Stimulated activated CD4-positive, alpha-beta T cell treated with anti-CD3 and anti-CD28 coated beads, Interleukin-15, amount 100 ng/mL, for 48 hours (primary cell): ENCODE measurements at regions not wholly inside any gene's neighbourhood (a gene's known extent, or its start where the extent isn't known, plus 50 kb on each side); places are given as distances from the start of the nearest gene placed in this dataset.
A peak's percentile ranks its signal among the peaks of the same experiment; 100 is the strongest.
"Not testable (repeated sequence)": the region's sequence is repeated elsewhere in the genome, so short reads cannot be mapped to it uniquely, and the experiment has no call there.

ENCODE experiments used
- DNase-seq, 2 donors: peaks; one replicate each; pipeline ENCODE4 v3.0.0-alpha.2; 2020; ENCODE audit warnings: low read depth in 2 of 2

DNA sequence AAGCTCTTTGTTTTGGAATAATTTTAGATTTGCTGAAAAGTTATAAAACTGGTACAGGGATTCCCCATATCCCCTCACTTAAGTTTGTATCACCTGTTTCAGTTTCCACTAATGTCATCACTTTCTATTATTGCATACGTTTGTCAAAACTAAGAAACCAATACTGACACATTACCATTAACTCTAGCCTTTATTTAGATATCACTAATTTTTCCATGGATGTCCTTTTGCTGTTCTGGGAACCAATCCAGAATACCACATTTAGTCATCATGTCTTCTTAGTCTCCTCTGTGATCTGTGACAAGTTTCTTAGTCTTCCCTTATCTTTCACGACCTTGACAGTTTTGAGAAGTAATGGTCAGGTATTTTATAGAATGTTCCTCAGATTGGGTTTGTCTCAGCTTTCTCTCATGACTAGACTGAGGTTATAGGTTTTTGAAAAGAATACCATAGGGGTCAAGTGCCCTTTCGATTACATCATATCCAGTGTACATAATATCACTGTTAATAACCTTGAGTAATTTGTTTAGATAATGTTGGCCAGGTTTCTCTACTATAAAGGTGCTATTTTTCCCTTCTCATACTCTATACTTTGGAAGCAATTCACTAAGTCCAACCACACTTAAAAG lies 51.9 kb upstream of the NMUR2 start:
- no peak for DNase-seq

DNA sequence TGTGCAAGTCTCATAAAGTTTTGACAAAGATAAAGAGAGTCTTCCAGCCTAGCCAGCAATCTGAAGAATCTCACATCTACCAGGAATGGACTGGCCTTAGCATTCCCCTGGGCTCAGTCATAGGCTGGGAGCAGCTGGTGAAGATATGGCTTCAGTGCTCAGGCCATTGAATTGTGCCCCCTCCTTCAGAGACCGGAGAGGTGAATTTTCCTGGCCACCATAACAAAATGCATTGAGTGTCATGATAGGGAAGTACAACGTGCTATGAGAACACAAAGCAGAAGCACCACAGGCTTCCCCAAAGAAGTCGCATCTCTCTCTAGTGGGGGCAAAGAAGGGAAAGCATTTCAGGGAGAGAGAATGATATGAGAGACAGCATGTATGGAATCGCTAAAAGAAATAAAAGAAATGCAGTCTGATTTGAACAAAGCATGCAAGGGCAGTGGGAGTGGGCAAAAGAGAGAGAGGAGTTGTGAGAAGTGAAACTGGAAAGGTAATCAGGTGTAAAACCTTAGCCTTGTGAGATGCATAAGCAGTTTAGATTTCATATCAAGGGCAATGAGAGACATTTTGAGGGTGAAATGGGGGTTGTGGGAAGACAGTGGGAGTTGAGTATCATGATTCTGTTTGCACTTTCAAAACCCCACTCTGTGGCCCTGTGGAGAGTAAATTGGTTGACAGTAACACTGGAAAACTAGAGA lies 57.1 kb upstream of the NMUR2 start:
- no peak for DNase-seq

DNA sequence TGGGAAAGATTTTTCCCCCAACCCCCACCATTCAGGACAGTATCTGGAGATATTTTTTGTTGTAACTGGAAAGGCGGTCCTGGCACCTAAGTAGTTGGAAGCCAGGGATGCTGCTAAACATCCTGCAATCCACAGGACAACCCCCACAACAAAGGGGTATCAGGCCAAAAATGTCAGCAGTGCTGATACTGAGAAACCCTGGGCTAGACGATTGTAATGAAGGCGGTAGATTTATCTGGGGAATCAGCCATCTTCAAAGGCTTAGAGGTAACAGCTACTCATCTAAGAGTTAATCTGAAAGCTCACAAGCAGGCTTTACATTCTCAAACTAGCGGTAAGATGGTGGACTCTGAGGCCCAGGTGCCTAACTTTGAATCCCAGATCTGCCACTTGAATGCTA lies 59.0 kb upstream of the NMUR2 start:
- no peak for DNase-seq

DNA sequence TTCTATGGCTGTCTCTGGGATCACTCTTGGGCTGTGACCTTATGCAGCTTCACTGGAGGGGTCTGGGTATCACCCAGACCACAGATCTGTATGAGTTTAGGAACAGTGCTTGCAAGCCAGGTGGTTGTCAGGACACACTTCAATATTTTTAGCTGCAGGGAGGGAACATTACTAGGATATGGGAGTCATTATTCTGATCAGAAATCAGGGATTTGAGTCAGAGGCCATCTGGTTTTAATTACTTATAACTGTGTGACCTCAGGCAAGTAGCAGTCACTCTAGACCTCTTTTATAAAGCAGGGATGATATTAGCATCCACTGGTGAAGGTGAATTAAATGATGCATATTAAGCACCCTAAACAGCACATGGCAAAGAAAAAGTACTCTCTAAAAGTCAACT lies 60.1 kb upstream of the NMUR2 start:
- no peak for DNase-seq

DNA sequence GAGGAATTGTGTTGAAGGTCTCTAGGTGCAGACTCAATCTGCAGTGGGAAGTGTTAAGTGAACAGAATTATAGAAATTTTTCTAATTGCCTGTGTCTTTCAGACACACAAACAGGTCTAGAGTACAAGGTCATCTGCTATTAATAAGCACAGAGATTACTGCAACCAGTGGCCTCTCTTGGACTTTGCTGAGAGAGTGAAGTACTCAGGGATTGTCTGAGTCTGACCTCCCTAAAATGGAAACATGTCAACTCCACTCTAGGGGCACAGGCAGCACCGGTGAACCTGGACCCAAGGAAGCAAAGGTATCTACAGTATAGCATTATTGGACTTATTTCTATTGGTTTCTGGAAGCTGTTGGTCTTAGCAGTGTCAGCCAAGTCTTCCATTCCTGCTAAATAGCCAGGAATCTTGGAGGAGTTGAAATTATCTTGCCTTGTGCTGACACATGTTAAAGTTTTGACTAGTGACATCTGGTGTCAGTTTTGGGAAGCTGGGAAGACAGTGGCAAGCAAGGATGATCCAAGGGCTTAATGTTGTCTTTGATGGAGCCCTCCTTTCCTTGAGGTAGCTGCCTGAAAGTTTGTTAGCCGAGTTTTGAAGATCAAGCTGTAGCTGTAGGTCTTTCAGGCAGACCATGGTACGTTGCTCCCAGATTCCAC lies 61.1 kb upstream of the NMUR2 start:
- DNase-seq = no peak

DNA sequence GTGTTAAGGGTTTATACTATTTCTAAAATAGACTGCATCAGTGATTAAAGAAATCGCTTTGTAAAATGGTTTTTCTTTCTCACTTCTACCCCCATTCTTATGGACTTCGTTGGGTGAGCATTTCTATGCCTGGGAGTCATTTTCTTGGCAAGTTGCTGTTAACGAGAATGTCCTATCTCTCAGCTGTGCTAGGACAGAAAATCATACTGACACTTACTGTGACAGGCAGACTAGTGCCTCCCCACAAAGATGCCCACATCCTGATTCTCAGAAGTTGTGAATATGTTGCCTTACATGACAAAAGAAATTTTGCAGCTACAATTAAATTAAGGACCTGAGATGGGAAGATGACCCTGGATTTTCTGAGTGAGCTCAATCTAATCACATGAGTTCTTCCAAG lies 65.1 kb upstream of the NMUR2 start:
- DNase-seq = no peak

DNA sequence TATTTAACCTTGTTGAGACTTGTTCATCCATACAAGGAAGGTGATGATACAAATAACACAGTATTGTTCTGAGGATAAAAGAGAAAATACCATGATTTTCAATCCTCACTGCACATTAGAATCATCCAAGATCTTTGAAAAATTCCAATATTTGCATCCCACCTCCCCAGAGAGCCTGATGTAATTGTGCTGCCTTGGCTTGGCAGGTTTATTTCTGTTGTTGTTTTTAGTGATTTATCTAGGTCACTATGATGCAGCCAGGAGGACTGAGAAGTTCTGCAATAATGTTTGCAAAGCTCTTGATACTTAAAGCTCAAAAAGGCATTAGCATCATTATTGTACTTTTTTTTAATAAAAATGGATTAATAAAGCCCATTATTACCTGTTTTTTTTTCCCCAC lies 67.0 kb upstream of the NMUR2 start:
- no peak for DNase-seq

DNA sequence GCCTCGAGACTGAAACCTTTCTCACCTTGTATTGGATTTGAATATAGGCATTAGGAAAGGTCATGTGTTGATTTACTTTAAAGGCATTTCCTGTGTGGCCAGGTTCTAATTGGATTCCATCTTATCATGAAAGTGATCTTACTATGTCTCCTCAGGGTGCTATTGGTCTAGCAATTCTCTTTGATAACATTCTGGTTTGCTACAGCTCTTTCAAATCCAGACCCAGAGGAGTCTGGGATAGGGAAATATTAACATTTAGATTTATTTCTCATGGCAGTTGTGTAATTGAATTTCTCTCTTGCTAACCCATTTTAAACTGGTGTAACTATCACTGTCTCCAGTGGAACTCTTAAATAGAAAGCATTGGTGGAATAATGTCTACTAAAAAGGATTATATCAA lies 69.9 kb upstream of the NMUR2 start:
- no peak for DNase-seq

DNA sequence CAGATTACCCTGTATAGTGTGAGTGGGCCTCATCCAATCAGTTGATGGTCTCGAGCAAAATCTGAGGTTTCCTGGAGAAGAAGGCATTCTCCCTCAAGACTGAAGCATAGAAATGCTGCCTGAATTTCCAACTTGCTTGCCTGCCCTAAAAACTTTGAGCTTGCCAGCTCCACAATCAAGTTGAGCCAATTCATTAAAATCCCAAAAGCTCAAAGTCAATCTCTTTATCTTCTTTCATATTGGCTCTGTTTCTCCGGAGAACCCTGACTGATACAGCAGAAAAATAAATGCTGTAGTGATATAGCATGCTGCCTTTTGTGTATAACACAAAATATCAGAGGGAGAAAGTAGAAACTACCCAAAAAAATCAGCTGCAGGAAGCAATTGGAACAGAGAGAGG lies 72.5 kb upstream of the NMUR2 start:
- no peak for DNase-seq

DNA sequence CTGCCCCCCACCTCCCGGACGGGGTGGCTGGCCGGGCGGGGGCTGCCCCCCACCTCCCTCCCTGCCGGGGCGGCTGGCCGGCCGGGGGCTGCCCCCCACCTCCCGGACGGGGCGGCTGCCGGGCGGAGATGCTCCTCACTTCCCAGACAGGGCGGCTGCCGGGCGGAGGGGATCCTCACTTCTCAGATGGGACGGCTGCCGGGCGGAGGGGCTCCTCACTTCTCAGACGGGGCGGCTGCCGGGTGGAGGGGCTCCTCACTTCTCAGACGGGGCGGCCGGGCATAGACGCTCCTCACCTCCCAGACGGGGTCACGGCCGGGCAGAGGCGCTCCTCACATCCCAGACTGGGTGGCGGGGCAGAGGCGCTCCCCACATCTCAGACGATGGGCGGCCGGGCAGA lies 74.8 kb upstream of the NMUR2 start:
- DNase-seq = not testable (repeated sequence)

DNA sequence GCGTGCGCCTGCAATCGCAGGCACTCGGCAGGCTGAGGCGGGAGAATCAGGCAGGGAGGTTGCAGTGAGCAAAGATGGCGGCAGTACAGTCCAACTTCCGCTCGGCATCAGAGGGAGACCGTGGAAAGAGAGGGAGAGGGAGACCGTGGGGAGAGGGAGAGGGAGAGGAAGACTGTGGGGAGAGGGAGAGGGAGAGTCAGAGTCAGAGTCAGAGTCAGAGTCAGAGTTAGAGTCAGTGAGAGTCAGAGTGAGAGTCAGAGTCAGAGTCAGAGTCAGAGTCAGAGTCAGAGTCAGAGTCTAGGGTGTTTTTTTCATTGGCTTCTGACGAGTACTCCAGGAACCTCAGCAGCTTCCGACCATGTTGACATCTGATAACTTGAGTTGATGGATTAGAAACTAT lies 75.6 kb upstream of the NMUR2 start:
- DNase-seq = not testable (repeated sequence)

DNA sequence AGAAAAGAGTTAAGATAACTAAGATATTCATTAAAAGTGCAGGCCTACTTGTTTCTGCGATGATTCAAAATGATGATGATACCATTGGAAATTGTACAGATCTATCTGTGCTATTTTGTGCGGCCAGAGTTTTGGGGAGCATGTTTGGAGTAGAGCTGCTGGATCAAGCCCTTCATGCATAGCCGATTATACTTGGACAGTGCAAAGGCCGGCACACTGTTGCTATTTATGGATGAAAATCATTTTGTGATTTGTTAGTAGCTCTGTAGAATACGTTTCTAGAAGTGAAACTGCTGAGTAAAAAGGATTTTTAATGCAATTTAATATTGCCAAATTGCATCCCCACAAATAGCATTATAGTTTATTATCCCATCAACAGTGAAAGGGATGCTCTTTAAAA lies 82.1 kb upstream of the NMUR2 start:
- DNase-seq = no peak

DNA sequence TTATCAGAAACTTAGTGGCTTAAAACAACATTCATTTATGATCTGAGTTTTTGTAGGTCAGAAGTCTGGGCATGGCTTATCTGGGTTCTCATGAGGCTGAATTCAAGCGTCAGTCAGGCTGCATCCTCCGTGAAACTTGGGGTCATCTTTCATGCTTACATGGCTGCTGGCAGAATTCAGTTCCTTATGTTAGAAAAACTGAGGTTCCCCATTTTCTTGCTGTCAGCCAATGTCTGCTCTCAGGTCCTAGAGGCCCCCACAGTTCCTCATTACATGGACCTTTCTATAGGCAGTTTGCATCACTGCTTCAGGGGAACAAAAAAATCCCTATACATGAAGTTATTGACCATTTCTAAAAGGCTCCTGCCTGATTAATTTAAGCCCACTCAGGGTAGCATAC lies 83.8 kb upstream of the NMUR2 start:
- no peak for DNase-seq

DNA sequence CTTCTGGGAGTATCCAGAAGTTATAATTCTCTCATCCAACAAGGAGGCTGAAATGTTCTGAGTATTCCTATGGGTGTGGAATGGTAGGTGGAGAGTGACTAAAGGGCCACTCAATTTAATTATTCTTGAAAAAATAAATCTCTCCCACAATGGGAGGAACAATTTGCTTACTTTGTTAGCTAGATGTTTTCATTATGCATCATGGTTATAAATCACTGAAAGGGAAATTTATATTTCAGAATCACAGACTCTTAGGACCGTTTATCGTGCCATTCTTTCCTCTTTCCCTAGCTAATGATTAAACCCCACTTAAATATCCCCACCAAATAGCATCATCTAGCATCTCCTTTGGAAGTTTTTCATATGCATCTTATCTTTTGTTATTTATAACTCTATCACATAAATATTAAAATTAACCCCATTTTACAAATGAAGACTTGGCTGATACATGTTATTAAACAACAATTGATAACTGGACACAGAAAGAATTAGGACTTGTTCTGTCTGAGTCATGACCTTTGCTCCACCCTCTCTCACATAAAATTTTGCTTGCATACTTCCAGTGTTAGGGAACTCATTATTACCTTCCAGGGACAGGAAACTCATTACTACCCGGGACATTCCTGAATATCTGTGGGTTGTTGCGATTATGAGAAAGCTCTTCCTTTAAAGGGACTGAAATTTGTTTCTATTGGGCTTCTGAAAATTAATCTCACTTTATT lies 94.9 kb upstream of the NMUR2 start:
- no peak for DNase-seq

DNA sequence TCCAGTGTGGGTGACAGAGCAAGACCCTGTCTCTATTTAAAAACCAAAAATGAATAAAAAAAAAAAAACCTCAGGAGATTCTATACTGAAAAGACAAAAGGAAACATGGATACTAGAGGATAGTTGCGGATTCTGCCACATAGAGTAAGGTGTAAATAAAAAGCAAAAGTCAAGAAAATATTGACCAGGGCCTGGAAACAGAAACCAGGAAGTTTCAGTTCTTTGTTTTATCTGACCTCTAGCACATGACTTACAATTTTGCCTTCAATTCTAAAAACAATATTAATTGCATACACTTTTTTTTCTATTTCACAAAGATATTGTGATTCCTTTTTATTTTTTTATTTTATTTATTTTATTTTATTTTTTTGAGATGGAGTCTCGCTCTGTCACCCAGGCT lies 96.2 kb upstream of the NMUR2 start:
- no peak for DNase-seq

DNA sequence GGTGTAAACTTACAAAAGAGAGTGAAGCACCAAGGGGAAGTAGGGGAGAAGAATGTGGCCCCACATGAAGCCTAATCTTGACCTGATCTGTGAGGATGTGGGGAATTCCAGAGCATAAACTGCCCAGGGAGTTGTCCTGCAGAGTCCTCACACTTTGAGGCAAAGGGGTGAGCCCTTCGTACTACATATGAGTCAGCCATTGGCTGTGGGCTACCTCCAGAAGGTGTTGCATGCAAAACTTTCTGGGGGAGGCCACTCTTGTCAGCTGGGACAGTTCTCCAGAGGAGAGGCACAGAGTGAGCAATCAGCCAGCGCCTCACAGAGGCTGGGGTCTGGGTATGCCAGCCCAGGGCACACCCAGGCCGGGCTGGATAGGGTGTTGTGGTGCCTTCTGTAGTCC lies 98.1 kb upstream of the NMUR2 start:
- no peak for DNase-seq

DNA sequence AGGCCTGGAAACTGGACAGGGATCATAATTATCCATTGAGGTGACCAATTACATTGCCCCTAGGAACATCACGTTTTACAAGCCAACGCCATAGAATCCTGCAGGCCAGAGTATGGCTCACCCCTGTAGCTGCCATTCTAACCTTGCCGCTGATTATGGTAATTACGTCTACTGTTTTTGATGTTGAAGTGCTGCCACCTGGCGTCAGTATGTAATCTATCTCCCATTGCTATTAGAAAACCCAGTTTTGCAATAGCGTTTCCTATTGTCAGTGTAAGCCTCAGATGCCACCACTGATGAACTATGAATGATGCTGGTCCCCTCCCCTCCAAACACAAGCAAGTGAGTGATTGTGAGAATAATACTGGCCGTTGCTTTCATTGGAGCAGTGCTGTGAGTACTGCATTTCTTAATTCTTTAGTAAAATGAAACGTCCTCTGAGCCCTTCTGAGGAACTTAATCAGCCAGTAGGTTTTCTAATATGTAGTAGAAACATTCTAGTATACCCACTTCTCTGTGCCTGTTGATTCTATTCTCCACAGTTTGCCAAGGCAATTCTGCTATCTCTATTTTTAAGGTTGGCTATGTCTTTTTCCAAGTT lies 100.5 kb upstream of the NMUR2 start:
- DNase-seq = peak; percentile 1 to 22

DNA sequence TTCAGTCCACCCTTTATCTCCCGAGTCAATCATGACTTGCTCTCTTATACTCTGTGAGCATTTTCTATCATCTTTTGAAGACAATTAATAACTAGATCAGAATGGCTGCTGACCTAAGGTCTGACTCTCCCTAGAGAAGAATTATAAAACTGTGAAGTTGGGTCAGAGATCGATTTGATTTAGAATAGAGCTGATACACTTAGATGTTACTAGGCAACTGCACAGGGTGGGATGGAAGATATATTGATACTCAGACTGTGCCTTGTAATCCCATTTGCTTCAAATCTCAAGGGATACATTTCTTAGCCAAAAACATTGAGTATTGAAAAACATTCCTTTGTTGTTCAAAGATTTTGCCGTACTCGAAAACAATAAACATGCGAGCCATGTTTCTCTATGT lies 106.0 kb upstream of the NMUR2 start:
- DNase-seq = no peak

DNA sequence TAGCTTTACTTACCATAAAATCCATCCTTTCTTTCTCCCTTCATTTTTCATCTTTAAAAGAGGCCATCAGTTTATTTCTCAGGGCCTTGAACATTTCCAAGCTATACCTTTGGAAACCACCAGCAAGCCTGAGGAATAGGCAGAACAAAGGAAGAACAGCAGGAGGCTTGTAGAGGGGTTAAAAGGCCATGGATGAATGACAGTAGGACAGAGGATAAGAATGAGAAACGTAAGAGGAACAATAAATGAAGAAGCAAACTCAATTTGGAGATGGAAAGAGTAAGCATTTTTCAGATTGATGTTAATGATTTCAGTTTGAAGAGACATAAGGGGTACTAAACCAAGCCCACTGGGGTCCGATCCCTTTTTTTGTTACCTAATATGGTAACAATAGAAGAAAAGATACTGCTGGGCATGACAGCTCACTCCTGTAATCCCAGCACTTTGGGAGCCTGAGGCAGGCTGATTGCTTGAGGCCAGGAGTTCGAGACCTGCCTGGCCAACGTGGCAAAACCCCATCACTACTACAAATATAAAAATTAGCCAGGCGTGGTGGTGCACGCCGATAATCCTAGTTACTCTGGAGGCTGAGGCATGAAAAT lies 106.6 kb upstream of the NMUR2 start:
- DNase-seq = no peak

DNA sequence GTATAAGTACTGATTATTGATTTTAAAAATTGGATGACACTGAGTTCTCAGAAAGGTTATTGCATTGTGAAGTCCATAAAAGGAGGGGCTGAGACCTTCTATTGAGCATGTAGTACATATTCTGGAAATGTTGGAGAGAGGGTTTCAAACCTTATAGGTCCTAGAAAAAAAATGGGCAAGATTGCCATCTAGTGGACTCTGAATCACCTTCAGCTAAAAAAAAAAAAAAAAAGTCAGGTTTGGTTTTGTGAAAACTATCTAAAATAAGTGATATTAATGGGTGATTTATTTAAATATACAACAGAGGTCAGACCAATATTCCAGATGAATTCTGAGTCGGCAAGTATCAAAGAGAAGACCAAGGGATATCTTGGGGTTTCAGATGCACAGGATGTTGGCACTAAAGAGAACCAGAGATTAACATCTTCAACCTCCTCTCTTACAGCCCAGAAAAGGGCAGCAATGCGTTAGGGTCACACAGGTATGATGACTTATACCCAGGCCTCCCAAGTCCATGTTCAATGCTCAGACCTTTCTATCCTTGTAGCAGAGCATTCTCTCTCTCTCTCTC lies 109.8 kb upstream of the NMUR2 start:
- no peak for DNase-seq

DNA sequence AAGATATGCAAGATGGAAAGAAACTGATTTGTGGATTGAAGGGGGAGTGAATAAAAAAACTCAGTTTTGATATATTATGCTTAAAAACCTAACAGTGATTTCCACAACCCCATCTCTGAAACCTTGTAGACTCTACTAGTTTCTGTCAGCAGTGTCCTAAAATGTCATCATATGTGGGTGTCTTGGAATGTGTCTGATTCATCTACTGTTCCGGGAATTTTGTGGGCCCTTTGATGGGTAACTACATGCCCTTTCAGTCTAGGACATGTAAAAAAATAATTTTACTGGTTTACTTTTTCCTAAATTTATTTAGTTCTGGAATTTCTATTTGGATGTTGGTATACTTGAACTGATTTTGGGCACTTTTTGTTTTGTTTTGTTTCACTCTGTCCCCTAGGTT lies 118.9 kb upstream of the NMUR2 start:
- DNase-seq = no peak
